Panc1 (cell line): ENCODE measurements at regions not wholly inside any gene's neighbourhood (a gene's known extent, or its start where the extent isn't known, plus 50 kb on each side); places are given as distances from the start of the nearest gene placed in this dataset.
A peak's percentile ranks its signal among the peaks of the same experiment; 100 is the strongest.

Experiments
- ATAC-seq: fragments of 200-7000 bp; cut with Tn5 transposase; 2 replicates; pipeline ENCODE4 v1.9.1; 2020; ENCODE audit warnings: mild to moderate bottlenecking, moderate library complexity
- BruUV-seq: library from RNA; stranded (reverse); fragments of 400-500 nt; replicated peaks from 2 replicates; lab custom pipeline; 2021; lab: Mats Ljungman, UMichigan
- CTCF ChIA-PET: fragments of 300-600 bp; sonication (Branson Sonifier 250); formaldehyde crosslinking; loops from one replicate; lab custom pipeline; 2022; ENCODE audit warnings: antibody characterized with exemption; lab: Charles Lee
- POLR2A ChIA-PET: fragments of 300-600 bp; sonication (Branson Sonifier 250); formaldehyde crosslinking; loops from one replicate; lab custom pipeline; 2022; ENCODE audit warnings: antibody characterized with exemption; lab: Charles Lee
- DNase-seq: peaks from one replicate; pipeline ENCODE4 v3.0.0-alpha.2; 2010; ENCODE audit warnings: low read depth, low spot score
- H3K27ac ChIP-seq: 2 replicates; pipeline ENCODE4 v1.5.1; 2011; ENCODE audit warnings: mild to moderate bottlenecking, low read length, inconsistent platforms
- H3K27me3 ChIP-seq: fragments of 200-500 bp; sonication (Bioruptor generic); 2 replicates; pipeline ENCODE4 v1.6.0; 2014; ENCODE audit warnings: low read length, inconsistent platforms; ENCODE audit not compliant: control insufficient read depth, insufficient read depth
- H3K36me3 ChIP-seq: fragments of 200-500 bp; sonication (Bioruptor generic); 2 replicates; pipeline ENCODE4 v1.5.1; 2014; ENCODE audit warnings: inconsistent platforms, mild to moderate bottlenecking, low read length, moderate library complexity; ENCODE audit not compliant: control insufficient read depth, insufficient read depth
- H3K4me1 ChIP-seq: 2 replicates; pipeline ENCODE4 v1.5.1; 2011; ENCODE audit warnings: inconsistent platforms, mild to moderate bottlenecking, low read length, moderate library complexity; ENCODE audit not compliant: control insufficient read depth, insufficient read depth
- H3K4me3 ChIP-seq, 2 experiments: 2 replicates each; pipeline ENCODE4 v1.5.1; 2011 to 2012; ENCODE audit warnings: low read depth in 2 of 2, low read length in 2 of 2, mild to moderate bottlenecking in 2 of 2, inconsistent platforms in 1 of 2, moderate library complexity in 1 of 2
- H3K9me3 ChIP-seq: fragments of 200-500 bp; sonication (Bioruptor generic); 2 replicates; pipeline ENCODE4 v1.5.1; 2014; ENCODE audit warnings: low read depth, mild to moderate bottlenecking, inconsistent platforms, low read length, moderate library complexity; ENCODE audit not compliant: control insufficient read depth, insufficient read depth
- POLR2AphosphoS5 ChIP-seq: IDR thresholded peaks from 2 replicates; pipeline ENCODE4 v1.6.1; 2012; ENCODE audit warnings: mild to moderate bottlenecking, low read depth, low read length, moderate library complexity
- SIN3A ChIP-seq: IDR thresholded peaks from 2 replicates; pipeline ENCODE4 v1.6.1; 2012; ENCODE audit warnings: low read depth, mild to moderate bottlenecking, low read length, moderate library complexity, borderline replicate concordance; ENCODE audit not compliant: insufficient read depth
- TCF7L2 ChIP-seq: IDR thresholded peaks from 2 replicates; pipeline ENCODE4 v1.6.1; 2011; ENCODE audit warnings: mild to moderate bottlenecking, low read depth, low read length, inconsistent platforms
- in situ Hi-C: cut with HindIII; loops from 2 replicates; pipeline ENCODE4 v1.10.0; 2016; ENCODE audit warnings: low sequenced_read_pairs, low pct_unique_long_range_greater_than_20kb
- intact Hi-C: fragments of 100-400 bp; cut with micrococcal nuclease; formaldehyde crosslinking; loops from one replicate; pipeline ENCODE4 v1.10.0; 2022; ENCODE audit not compliant: unreplicated experiment
- TF ChIP-seq, protein P1 (sequence below): fragments of 450-650 bp; IDR thresholded peaks from 2 replicates; pipeline ENCODE4 v1.5.1; 2017; ENCODE audit warnings: mild to moderate bottlenecking
- TF ChIP-seq, protein P2 (sequence below), 2 experiments: IDR thresholded peaks; 2 replicates each; pipeline ENCODE4 v1.6.1; 2011 to 2012; ENCODE audit warnings: low read depth in 2 of 2, control low read depth in 1 of 2, low read length in 1 of 2, mild to moderate bottlenecking in 1 of 2, moderate library complexity in 1 of 2; ENCODE audit not compliant: insufficient read depth in 1 of 2

- no peaks in the 10 kb centered on the region; the same call in 1 of the 2 replicates for H3K27me3 ChIP-seq
- ATAC-seq (no peak), DNase-seq (no peak)
- H3K36me3 ChIP-seq, result no peaks in the 10 kb centered on the region
- POLR2A ChIA-PET, result no interaction called here
- no peak overlapping the region for H3K4me3 ChIP-seq
- H3K9me3 ChIP-seq, result no peaks in the 10 kb centered on the region
- CTCF ChIA-PET, result no interaction called here
- no peak overlapping the region for H3K27ac ChIP-seq
- TF ChIP-seq, protein P1, sequence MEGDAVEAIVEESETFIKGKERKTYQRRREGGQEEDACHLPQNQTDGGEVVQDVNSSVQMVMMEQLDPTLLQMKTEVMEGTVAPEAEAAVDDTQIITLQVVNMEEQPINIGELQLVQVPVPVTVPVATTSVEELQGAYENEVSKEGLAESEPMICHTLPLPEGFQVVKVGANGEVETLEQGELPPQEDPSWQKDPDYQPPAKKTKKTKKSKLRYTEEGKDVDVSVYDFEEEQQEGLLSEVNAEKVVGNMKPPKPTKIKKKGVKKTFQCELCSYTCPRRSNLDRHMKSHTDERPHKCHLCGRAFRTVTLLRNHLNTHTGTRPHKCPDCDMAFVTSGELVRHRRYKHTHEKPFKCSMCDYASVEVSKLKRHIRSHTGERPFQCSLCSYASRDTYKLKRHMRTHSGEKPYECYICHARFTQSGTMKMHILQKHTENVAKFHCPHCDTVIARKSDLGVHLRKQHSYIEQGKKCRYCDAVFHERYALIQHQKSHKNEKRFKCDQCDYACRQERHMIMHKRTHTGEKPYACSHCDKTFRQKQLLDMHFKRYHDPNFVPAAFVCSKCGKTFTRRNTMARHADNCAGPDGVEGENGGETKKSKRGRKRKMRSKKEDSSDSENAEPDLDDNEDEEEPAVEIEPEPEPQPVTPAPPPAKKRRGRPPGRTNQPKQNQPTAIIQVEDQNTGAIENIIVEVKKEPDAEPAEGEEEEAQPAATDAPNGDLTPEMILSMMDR, result no peak
- no peak for TF ChIP-seq TCF7L2
- TF ChIP-seq, protein P2, sequence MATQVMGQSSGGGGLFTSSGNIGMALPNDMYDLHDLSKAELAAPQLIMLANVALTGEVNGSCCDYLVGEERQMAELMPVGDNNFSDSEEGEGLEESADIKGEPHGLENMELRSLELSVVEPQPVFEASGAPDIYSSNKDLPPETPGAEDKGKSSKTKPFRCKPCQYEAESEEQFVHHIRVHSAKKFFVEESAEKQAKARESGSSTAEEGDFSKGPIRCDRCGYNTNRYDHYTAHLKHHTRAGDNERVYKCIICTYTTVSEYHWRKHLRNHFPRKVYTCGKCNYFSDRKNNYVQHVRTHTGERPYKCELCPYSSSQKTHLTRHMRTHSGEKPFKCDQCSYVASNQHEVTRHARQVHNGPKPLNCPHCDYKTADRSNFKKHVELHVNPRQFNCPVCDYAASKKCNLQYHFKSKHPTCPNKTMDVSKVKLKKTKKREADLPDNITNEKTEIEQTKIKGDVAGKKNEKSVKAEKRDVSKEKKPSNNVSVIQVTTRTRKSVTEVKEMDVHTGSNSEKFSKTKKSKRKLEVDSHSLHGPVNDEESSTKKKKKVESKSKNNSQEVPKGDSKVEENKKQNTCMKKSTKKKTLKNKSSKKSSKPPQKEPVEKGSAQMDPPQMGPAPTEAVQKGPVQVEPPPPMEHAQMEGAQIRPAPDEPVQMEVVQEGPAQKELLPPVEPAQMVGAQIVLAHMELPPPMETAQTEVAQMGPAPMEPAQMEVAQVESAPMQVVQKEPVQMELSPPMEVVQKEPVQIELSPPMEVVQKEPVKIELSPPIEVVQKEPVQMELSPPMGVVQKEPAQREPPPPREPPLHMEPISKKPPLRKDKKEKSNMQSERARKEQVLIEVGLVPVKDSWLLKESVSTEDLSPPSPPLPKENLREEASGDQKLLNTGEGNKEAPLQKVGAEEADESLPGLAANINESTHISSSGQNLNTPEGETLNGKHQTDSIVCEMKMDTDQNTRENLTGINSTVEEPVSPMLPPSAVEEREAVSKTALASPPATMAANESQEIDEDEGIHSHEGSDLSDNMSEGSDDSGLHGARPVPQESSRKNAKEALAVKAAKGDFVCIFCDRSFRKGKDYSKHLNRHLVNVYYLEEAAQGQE (IDR thresholded peaks at IDR 0.05; ENCODE audit: insufficient read depth in 1 of 2, low read depth in 2 of 2, low read length in 1 of 2), result no peak
- no peak for TF ChIP-seq SIN3A
- TF ChIP-seq POLR2AphosphoS5, result no peak
- intact Hi-C loops (no loop called here), in situ Hi-C loops (no loop called here)
- H3K4me1 ChIP-seq, result peaks cover 3% of the 10 kb centered on the region; the same call in 1 of the 2 replicates
- no TSS peak for BruUV-seq
These were observed 108.5 kb downstream of the USP22 start for GRCh38 chr17:20934288-20934687.

- Histone ChIP-seq H3K36me3 (no peaks in the 10 kb centered on the region), H3K27ac (no peak overlapping the region), H3K27me3 (no peaks in the 10 kb centered on the region; the same call in 1 of the 2 replicates), H3K4me3 (no peak overlapping the region), H3K9me3 (no peaks in the 10 kb centered on the region), H3K4me1 (peaks cover 3% of the 10 kb centered on the region; the same call in 1 of the 2 replicates)
- TF ChIP-seq, protein P2 (IDR thresholded peaks at IDR 0.05; ENCODE audit: insufficient read depth in 1 of 2, low read depth in 2 of 2, low read length in 1 of 2), result no peak
- TF ChIP-seq, protein P1, result no peak
- no peak for TF ChIP-seq TCF7L2
- no peak for TF ChIP-seq SIN3A
- no peak for TF ChIP-seq POLR2AphosphoS5
- ChIA-PET CTCF (no interaction called here), POLR2A (interaction anchor here (0.5 kb wide), 1 partner anchor 594 kb away, joined by 3 read pairs; no protein-coding TSS in a partner anchor)
- ATAC-seq, result peak; percentile 53; the same call in 1 of the 2 replicates
- DNase-seq, result peak; percentile 35
- intact Hi-C loops (no loop called here), in situ Hi-C loops (no loop called here)
- BruUV-seq, result no TSS peak
These were observed 107.1 kb downstream of the USP22 start for GRCh38 chr17:20935740-20936139.
